ENCODE measurements at regions not wholly inside any gene's neighbourhood (a gene's known extent, or its start where the extent isn't known, plus 50 kb on each side); places are given as distances from the start of the nearest gene placed in this dataset. TPM values are rescaled to one million over a fixed set of nuclear protein-coding genes. Genes with fewer than 3 reads are reported as not detected.

DNA sequence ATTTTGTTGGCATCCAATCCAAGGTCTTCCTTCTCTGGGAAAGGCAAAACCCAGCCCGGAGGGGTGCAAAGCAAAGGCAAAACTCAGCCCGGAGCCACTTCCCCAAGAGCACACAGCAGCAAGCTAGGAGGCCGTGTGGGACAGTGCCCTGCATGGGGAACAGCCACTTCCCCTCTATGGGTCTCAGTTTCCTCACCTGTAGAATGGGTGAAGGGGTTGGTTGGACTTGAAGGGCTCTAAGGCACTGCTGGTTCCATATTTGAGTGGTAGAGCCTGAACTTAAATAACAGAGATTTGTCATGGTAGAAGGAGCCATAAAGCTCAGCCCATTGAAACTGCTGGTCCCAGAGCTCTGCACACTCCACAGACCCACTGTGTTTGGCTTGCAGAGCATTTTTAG, 51.3 kb upstream of the CCDC167 start:
- Histone ChIP-seq H3K4me1 (peaks cover 0 to 4% (median 0%) of the 10 kb centered on the region in 4 donors), H3K4me3 (no peak overlapping the region), H3K36me3 (no peaks in the 10 kb centered on the region), H3K9me3 (no peaks in the 10 kb centered on the region), H3K27ac (no peak overlapping the region), H3K27me3 (no peaks in the 10 kb centered on the region)
- TF ChIP-seq, protein P1, sequence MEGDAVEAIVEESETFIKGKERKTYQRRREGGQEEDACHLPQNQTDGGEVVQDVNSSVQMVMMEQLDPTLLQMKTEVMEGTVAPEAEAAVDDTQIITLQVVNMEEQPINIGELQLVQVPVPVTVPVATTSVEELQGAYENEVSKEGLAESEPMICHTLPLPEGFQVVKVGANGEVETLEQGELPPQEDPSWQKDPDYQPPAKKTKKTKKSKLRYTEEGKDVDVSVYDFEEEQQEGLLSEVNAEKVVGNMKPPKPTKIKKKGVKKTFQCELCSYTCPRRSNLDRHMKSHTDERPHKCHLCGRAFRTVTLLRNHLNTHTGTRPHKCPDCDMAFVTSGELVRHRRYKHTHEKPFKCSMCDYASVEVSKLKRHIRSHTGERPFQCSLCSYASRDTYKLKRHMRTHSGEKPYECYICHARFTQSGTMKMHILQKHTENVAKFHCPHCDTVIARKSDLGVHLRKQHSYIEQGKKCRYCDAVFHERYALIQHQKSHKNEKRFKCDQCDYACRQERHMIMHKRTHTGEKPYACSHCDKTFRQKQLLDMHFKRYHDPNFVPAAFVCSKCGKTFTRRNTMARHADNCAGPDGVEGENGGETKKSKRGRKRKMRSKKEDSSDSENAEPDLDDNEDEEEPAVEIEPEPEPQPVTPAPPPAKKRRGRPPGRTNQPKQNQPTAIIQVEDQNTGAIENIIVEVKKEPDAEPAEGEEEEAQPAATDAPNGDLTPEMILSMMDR (IDR thresholded peaks at IDR 0.05), result no peak
- no peak for TF ChIP-seq EP300 (IDR thresholded peaks at IDR 0.05)
- TF ChIP-seq POLR2A (IDR thresholded peaks at IDR 0.05), result no peak
- no peak for DNase-seq (ENCODE audit: low spot score in 2 of 2)
- WGBS, 2 donors, result 48 to 66% methylated on average over 3 of the region's 3 CpGs

DNA sequence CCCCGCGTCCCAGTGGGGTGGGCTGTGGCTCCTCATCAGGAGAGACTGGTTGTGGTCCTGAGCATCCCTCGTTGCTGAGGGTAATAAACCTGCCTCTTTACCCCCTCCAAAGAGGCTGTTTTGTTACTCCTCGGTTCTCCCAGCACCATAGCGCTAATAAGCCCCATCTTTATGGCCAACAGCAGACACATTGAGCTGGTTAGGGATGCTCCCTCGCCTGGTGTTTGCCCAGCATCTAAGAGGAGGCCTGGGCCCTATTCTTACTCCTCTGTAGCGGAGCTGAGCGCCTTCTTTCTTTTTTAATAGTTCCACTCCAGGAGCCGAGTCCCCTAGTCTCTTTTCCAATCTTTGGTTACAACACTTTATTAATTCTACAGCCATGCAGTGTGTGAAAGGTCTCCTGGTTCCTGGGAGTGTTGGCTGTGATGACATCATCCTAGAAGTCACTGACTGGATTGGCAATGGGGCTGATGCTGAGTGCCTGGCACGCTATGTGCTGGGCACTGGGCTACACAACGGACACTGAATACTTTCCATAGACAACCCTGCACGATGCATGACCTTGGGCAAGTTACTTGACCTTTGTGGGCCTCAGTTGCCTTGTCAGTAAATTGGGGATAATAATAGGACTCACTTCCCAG, 50.6 kb upstream of the CCDC167 start:
- no peak for DNase-seq (ENCODE audit: low spot score in 2 of 2)
- TF ChIP-seq EP300 (IDR thresholded peaks at IDR 0.05) (no peak), POLR2A (IDR thresholded peaks at IDR 0.05) (no peak)
- TF ChIP-seq, protein P1 (IDR thresholded peaks at IDR 0.05), result no peak
- no peaks in the 10 kb centered on the region for H3K9me3 ChIP-seq
- H3K4me1 ChIP-seq, result peaks cover 0 to 4% (median 0%) of the 10 kb centered on the region in 4 donors
- H3K27me3 ChIP-seq, result no peaks in the 10 kb centered on the region
- H3K27ac ChIP-seq, result no peak overlapping the region
- 60 to 69% methylated on average over 12 of the region's 12 CpGs for WGBS, 2 donors
- no peak overlapping the region for H3K4me3 ChIP-seq
- H3K36me3 ChIP-seq, result no peaks in the 10 kb centered on the region

DNA sequence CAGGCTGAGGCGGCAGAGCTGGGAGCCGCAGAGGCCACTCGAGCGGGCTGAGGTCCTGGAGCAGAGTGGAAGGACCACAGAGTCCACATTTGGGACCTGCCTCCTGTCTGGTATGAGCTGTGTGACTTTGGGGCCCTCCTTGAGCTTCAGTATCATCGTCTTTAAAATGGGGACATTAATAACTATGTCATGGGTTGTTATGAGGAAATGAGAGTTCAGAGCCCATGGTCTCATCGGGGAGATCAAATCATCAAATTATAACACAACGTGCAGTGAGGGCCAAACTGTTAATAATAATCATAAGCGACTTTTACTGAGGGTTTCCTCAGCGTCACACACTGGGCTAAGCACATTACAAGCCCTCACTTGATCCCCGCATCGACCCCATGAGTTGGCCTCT, 49.9 kb upstream of the CCDC167 start:
- peaks cover 0 to 4% (median 0%) of the 10 kb centered on the region in 4 donors for H3K4me1 ChIP-seq
- no peaks in the 10 kb centered on the region for H3K27me3 ChIP-seq
- H3K9me3 ChIP-seq, result no peaks in the 10 kb centered on the region
- no peak for TF ChIP-seq POLR2A (IDR thresholded peaks at IDR 0.05)
- no peak overlapping the region for H3K4me3 ChIP-seq
- H3K27ac ChIP-seq, result no peak overlapping the region
- DNase-seq (ENCODE audit: low spot score in 2 of 2), result no peak
- H3K36me3 ChIP-seq, result no peaks in the 10 kb centered on the region
- 77 to 82% methylated on average over 8 to 11 of the region's 11 CpGs for WGBS, 2 donors

Small RNAs in the stretch of these regions (small RNA-seq; reads per million reads assigned to genes)
- gene MIR4462, result not detected
